Superior temporal gyrus (tissue), 1 donor: ENCODE measurements at regions not wholly inside any gene's neighbourhood (a gene's known extent, or its start where the extent isn't known, plus 50 kb on each side); places are given as distances from the start of the nearest gene placed in this dataset.

ENCODE experiments used
- DNase-seq: peaks from one replicate; pipeline ENCODE4 v3.0.0-alpha.2; 2016; ENCODE audit errors: extremely low spot score

- no peak for DNase-seq
Measured at GRCh38 chr5:4114452-4114851, 518.8 kb downstream of the IRX1 start.

DNA sequence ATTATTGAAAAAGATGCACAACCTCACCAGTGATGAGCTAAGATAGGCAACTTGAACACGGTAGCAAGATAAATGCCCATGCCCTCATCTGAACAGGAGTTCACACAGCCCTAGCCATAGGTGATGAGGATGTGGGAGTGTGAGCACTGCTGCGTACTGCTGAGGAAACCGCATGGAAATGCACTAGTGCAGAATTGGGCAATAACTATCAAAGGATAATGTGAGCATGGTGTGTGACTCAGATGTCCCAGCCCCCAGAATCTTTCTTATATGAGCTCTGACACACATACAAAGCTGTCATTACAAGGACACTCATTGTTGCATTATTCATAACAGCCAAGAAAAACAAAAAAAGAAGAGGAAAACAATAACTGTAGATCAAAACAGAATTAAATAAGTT is 521.2 kb downstream of the IRX1 start:
- DNase-seq: no peak

GRCh38 chr5:4124221-4124970 is 528.8 kb downstream of the IRX1 start:
- DNase-seq: no peak

DNA sequence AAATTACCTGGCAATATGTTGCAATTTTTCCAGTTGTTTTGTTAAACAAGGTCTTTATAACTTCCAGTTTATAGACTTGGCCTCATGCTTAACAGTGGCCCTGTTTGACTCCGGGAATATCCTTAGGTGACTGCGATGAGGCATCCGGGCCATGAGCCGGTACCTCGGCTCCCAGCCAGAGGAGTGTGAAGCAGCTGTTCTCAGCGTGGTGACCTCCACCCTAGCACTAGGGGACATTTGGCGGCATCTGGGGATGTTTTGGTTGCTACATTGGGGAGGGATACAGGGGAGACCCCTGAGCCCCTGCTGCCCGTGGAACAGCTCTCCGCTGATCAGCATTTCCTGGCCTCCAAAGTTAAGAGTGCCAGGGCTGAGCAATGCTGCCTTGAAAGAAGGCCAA is 533.4 kb downstream of the IRX1 start:
- no peak for DNase-seq

GRCh38 chr5:4129523-4129922 is 533.9 kb downstream of the IRX1 start:
- DNase-seq: no peak

DNA sequence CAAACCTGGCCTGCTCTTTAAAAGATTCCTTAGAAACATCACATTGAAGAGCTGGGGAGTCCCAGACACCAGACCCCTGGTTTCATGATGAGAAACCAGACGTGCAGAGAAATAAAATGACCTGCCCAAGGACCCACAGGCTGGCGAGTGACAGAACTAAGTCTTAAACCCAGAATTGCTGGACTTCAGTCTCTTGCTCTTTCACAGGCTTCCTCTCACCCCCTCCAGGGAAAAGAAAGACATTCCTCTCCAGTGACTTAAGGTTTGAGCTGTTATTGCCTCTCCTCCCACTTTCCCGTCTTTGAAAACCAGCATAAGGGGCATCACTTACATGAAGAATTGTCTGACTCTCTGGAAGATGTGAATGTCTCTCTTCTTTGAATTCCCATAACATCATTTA is 535.2 kb downstream of the IRX1 start:
- DNase-seq: no peak

DNA sequence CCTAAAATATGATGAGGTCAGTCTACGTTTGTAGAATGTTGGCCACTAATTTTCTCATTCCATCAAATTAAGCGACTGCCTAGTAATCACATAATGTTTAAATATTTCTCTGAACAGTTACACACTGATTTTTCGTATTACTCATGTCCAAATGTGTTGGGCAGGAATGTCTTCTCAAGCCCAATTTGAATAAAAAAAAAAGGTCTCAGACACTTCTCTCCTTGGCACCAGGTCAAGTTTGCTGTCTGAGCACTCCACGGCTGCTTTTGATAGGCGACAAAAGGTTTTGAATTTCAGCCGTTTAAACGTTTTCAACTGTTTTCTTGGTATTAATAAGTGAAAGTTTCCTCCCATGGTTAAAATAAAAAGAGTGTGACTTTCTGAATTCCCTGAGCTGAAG is 542.1 kb downstream of the IRX1 start:
- DNase-seq: no peak

DNA sequence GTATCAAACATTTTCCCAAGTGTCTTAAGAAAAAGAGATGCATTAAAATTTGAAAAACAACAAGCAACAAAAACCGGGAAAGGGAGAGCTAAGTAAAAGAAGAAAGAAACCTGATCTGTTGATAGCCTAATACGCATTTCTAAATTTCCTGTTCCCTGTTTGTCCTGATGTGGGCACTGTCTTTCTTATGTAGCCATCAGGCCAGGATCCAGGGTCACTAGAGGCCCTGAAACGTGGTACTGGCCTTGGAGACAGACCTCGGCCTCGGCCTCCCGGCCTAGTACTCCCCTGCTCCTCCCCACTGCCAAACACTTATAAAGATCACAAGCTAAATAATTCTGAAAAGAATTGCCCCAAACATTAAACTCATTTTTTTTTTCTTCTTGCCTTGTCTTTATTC is 547.2 kb downstream of the IRX1 start:
- DNase-seq: no peak

DNA sequence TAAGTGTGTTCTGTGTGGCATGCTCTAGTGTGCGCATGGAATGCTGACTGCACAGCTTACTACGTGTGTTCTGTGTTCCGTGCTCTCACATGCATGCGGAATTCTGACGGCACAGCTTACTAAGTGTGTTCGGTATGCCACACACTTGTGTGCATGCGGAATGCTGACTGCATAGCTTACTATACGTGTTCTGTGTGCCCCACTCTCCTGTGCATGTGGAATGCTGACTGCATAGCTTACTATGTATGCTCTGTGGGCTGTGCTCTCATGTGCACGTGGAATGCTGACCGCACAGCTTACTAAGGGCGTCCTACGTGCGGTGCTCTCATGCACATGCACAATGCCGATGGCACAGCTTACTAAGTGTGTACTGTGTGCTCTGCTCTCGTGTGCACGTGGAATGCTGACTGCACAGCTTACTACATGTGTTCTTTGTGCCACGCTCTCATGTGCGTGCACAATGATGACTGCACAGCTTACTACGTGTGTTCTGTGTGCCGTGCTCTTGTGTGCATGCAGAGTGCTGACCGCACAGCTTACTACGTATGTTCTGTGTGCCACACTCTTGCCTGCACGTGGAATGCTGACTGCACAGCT is 548.9 kb downstream of the IRX1 start:
- DNase-seq: no peak

- peak; percentile 48 for DNase-seq
Measured at GRCh38 chr5:4145511-4145910, 549.9 kb downstream of the IRX1 start.

- DNase-seq: no peak
Measured at GRCh38 chr5:4148009-4148408, 552.4 kb downstream of the IRX1 start.

DNA sequence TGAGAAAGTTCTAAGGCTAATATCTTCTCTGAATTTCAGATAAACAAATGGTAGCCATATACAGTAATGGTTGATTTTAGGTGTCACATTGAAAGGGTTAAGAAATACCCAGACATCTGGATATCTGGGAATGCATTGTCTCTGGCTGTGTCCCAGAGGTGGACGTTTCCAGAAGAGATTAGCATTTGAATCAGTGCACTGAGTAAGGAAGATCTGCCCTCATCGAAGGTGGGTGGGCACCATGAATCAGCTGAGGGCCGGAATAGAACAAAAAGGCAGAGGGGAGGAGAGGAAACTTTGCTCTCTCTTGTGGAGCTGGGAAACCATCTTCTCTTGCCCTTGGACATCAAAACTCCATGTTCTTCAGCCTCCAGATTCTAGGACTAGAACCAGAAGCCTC is 554.4 kb downstream of the IRX1 start:
- DNase-seq: no peak

DNA sequence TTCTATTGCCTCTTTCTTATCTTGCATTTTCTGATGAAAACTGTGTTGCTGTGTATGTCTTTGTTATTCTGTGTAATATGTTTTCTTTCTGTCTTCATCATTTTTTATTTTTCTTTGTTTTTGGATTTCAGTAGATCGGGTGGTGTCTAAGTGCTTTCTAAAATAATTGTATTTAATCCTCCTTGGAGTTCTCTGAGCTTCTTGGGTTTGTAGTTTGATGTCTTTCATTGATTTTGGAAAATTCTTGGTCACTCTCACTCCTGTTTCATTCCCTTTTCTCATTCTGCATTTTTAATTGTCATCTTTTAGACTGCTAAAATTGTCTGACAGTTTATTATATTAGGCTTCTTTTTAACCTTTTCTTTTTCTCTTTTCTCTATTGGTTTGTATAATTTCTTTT is 560.5 kb downstream of the IRX1 start:
- DNase-seq: no peak

GRCh38 chr5:4156889-4157288 is 561.3 kb downstream of the IRX1 start:
- DNase-seq: no peak

GRCh38 chr5:4158750-4159447 is 563.3 kb downstream of the IRX1 start:
- no peak for DNase-seq

- DNase-seq: no peak
Measured at GRCh38 chr5:4159681-4160080, 564.0 kb downstream of the IRX1 start.

GRCh38 chr5:4164167-4164566 is 568.5 kb downstream of the IRX1 start:
- no peak for DNase-seq

GRCh38 chr5:4180703-4181102 is 585.1 kb downstream of the IRX1 start:
- DNase-seq: no peak

DNA sequence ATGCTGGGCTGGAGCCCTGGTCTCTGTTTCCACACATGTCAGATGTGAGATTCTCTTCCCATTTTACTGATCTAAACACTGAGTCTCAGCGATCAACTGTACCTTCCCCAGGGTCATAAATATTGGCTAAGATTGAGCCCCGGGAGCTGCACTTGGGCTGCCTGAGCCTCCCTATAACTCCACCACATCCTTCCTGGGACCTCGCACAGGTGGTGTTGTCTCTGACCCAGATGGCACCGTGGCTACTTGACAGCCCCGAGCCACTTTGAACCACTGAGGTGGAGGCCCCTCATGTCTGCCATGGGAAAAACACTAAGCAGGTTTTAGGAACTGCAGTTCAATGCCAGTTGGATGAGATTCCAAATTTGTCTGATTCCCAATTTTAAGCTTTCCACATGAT is 586.5 kb downstream of the IRX1 start:
- DNase-seq: no peak

- no peak for DNase-seq
Measured at GRCh38 chr5:4185127-4185526, 589.5 kb downstream of the IRX1 start.

GRCh38 chr5:4188704-4189103 is 593.1 kb downstream of the IRX1 start:
- DNase-seq: no peak

GRCh38 chr5:4189317-4189716 is 593.7 kb downstream of the IRX1 start:
- DNase-seq: no peak

- DNase-seq: no peak
Measured at GRCh38 chr5:4191041-4191440, 595.4 kb downstream of the IRX1 start.
